NOMO-1 treated with dmso at 0.1 percent for 144 hours (cell line): ENCODE measurements at regions not wholly inside any gene's neighbourhood (a gene's known extent, or its start where the extent isn't known, plus 50 kb on each side); places are given as distances from the start of the nearest gene placed in this dataset.
"Not testable (repeated sequence)": the region's sequence is repeated elsewhere in the genome, so short reads cannot be mapped to it uniquely, and the experiment has no call there.

Experiments used
- DNase-seq: peaks from one replicate; lab custom pipeline; 2025; ENCODE audit not compliant: unreplicated experiment; lab: John Stamatoyannopoulos, UW

DNA sequence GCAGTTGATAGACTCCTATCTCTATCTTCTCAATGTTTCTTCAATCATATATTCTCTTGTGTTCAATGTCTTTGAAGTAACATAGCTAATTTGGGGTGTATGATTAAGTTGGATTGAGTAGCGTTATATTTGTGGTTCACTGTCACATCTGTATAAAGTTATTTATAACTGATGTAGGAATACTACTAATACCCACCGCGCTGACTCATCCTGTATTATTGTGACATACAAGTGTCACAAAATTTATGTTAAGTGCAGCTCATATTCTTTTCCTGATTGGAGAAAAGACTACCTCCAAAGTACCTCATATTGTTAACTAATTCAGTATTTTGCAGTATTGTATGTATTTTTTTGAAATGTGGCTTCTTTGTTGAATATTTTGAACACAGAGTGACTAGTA lies 940.8 kb downstream of the SLC6A15 start:
- no peak for DNase-seq

DNA sequence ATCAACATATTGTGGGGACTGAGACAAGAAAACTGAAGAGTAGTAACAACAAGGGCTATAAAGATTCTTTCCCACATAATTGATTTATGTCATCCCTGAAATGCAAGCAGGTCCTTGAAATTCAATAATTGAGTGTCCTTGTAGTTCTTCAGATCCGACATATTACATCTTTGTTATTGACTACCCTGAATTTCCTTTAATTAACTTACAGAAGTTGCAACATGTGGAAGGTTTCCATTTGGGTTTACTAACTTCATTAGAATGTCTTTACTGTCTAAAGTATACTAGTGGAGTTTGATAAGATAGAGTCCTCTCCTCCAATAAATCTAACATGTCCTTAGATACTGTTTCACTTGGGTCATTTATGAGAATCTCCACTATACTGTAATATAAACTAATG lies 951.8 kb downstream of the SLC6A15 start:
- DNase-seq, result no peak

DNA sequence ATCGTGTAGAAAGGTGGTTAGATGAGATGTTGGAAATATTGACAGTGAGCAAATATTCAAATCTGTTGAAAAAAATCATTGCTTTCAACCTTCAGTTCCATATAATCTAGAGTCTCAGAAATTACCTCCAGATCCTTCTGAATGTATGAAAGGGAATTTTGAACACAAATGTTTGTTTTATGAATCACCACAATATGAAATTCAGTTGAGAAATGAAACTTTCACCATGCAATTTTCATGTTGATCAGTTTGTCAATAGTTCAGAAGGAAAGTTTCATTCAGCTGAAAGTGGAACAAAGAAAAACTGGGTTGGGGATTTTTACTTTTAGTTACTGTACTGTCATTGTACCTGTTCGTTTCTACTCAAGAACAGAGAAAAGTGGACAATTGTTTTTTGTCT lies 953.6 kb downstream of the SLC6A15 start:
- no peak for DNase-seq

DNA sequence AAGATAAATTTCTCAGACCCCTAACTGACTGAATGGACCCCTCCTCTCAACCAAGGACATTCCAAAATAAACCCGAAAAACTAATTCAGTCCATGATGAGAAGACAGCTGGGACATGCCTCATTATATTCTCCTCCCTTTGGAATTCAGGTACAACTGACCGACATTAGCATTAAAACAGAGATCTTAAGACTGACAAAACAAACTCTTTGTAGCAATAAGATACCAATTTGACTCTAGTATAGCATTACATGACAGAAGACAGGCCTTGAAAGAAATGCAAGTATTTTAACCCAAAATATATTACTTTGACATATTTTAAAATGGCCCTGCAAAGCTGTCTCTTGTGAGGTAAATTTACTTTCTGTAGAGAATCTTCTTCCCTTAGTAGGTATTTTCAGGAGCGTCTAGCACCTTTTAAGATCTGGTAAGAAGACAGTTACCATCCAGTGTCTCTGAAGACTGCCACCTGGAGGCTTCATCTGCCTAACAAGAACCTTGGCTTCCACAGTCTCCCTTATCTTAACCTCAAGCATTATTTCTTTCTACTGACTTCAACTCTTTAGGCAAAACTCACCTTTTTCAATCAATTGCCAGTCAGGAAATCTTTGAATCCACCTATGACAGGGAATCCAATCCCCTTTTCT lies 957.5 kb downstream of the SLC6A15 start:
- DNase-seq, result no peak

DNA sequence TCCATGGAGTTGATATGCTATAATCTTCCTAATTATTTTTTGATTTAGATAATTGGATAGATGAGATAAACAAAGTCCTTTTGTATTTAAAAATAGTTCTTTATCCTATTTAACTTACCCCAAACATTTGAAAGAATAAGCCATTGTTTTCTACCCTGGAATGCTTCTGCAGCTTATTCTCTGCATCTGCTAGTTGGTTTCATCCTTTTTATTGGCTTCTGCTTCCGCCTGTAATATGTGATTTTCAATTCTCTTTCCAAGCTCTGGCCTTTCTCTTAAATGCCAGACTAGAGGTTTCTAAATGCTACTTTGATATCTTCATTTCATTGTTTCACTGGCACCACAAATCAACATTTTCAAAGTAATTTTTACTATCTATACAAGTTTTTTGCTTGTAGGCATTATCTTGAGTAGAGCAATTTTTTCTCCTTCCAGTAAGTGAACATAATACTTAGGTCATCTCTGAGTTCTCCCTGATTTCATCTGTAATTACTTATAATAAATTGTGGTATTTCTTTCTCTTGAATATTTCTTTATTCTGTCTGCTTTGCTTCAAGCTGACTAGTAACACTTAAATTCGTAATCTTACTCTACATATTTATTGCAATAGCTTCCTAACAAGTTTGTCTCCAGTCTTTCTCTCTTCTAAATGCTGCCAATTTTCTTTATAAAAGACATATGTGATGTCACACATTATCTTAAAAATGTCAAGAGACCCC lies 958.4 kb downstream of the SLC6A15 start:
- no peak for DNase-seq

DNA sequence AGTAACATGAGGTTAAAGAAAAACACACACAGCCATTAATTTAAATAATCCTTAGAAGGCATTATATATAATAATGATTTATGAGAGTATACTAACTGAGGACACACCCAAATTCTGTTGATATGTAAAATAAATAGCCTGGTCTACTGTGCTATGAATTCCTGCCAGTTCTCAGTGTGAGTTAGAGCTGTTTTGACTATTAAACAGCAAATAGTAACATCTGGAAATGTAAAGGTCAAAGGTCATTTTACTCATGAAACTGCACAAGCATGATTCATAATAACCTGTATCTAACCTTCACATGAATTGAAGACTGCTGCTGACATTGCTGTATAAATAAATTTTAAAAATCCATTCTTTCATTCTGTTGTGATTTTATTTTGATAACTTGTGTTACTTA lies 966.7 kb downstream of the SLC6A15 start:
- DNase-seq, result no peak

DNA sequence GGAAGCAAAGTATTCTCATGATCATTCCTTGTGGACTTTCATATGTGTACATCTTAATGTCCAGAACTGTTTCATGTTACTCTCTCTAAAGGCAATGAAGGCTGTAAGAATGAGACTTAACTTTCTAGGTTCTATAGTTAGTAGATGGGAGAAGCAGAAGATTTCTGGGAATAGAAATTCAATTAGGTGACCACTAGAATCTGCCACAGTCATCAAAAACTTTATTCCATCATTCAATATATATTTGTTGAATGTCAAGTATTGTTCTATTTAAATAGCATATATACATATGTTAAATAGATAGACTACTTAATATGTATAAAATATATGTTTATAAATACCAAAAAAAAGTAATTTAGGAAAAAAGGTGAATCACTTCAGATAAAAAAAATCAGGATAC lies 972.9 kb downstream of the SLC6A15 start:
- DNase-seq, result no peak

DNA sequence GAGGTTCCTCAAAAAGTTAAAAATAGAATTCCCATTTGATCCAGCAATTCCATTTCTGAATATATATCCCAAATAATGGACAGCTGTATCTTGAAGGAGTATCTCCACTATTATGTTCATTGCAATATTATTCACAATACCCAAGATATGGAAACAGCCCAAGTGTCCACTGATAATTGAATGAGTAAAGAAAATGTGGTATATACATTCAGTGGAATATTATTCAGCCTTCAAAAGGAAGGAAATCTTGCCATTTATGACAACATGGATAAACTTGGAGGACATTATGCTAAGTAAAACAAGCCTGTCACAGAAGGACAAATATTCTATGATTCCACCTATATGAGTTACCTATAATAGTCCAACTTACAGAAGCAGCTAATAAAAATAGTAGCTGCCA lies 979.0 kb downstream of the SLC6A15 start:
- no peak for DNase-seq

DNA sequence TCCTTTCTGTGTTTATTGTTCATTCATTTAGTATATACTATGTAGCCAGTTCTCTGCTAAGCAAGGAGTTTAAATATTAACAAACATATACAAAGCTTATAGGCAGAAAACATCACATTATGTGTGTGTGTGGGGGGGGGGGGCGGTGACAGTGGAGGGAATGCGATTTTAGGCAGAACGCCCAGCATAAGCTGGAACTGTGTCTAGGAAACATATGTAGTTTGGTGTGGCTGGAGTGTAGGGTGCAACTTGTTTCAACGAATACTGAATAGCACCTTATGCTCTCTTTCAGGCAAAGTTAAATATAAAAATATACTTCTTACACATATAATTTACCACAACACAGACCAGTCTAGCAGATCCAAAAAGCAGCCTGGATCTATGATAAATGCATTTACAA lies 980.6 kb downstream of the SLC6A15 start:
- no peak for DNase-seq

DNA sequence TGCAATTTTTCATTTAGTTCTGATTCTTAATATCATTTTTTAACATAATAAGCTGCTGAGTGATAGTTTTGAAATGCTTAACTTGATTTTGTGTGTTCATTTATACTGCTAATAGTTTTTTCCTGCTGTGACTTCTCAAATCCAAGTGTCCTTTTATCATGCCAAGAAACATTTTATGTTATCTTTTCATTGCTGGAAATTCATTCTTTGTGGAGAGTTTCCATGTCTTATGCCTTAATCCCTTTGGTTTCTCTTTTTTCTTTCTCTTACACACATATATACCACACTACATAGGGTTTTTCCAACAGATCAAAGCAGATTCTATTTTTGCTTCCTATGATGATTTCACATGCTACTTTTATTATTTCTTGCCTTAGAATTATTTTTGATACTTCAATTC lies 981.1 kb downstream of the SLC6A15 start:
- no peak for DNase-seq

DNA sequence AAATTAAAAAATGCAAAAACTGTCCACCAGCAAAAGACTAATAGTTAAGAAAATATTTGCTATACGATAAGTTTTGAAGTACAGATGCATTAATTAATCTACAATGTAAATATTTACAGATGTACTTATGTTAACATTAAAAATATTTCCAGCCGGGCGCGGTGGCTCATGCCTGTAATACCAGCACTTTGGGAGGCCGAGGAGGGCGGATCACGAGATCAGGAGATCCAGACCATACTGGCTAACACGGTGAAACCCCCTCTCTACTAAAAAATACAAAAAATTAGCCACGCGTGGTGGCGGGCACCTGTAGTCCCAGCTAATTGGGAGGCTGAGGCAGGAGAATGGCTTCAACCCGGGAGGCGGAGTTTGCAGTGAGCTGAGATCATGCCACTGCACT lies 982.8 kb downstream of the SLC6A15 start:
- DNase-seq, result not testable (repeated sequence)

DNA sequence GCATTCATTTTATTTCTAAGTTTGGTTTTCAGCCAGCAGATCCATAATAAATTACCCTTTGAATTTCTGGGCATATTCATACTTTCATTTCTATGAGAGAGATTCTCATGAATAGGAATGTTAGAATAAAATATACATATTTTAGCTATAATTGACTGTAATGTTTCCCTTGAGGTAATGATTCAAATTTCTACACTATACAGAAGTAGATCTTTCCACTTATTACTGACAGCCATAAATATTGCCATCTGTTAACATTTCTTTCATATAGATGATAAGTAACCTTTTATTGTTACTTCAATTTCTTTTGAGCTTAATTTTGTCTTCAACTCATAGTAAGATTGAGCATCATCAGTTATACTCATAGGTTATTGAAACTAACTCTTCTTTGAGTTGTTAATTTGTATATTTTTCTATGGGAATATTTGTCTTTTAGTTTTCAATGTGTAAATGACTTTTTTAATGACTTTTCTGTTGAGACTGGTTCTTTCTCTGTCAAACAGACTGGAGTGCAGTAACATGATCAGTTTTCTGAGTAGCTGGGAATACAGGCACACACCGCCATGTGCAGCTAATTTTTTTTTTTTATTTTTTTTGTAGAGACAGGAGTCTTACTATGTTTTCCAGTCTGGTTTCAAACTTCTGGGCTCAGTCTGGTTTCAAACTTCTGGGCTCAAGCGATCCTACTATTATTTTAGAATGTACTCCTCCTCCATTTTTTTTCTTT lies 991.6 kb downstream of the SLC6A15 start:
- DNase-seq, result no peak

DNA sequence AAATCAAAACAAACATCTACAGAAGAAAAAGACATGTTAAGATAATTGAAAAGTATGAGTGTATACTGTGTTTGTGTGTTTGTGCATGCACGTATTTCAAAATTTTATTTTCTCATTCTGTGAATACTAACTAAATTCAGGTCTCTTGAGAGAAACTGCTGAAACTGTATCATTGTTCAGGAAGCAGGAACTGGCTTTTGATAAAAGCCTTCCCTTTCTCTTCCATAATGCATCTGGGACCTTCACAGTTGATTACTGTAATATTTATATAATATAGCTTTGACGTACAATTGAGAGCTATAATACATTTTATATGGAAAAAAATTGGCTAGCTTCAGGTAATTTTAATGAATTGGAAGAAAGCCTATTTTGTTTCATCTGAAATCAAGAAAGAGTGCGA lies 993.5 kb downstream of the SLC6A15 start:
- no peak for DNase-seq

DNA sequence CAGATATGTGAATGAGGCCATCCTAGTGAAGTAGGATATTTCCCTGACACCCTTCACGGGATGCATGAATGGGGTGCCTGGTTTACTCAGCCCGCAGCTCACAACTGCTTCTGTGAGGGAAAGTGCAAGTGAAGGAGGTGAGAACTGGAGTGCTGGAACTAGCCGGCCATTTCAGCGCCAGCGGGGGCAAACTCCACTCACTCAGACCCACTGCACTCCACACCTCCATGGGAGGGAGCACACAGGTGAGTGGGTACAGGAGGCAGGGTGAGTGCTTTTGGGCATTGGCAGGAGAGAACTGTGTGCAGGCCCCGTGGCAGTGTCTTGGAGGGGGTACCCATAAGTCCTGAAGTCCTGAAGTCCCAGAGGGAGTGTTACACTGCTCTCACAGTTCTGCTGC lies 1008.4 kb downstream of the SLC6A15 start:
- no peak for DNase-seq

DNA sequence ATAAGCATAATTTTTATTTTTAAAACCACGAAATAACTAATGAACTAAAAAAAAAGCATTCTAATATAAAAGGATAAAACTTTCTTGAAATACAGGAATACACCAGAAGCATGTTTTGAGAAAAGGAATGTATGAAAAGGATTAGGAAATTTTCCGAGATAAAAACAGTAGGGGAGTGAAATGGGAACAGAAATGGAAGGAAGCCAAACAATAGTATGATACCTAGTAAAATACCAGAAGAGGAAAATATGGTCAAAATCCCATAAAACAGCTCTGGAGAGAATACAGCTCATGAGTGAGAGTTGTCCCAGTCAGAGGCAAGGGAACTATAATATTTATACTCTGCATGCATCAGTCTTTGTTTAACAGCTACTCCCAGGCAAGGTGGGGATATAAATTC lies 1016.2 kb downstream of the SLC6A15 start:
- DNase-seq, result no peak

DNA sequence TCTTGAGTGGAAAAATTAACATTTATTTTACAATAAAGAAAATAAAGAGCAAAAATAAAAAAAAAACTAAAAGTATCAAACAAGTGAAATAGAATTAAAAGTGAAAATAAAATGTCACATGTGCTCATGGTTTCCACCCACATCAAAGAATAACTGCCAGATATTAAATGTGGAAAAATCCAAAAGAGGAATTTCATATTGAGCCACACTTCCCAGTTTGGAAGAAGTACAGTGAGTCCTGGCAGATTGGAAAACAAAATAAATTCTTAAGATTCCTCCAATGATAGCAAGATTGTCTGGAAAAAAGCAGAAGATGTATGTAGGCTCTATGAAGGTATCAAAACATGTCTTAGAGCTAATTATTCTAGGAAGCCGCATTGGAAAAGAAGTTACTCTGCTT lies 1019.5 kb downstream of the SLC6A15 start:
- no peak for DNase-seq

DNA sequence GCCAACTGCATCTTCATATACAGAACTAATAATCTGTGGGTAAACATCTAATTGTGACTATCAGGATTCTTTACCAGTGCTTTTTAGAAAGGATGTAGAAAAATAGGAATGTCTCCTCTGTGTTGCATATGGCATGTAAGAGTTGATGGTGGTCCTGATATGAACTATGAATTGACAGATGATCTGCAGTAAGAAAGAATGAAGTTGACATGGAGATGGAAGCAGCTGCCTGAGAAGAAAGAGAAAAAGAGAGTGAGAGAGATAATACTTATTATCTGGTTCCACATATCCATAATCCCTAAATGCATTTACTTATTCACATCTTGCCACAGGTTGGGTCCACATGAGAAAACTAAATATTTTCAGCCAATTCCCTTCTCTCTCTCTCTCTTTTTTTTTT lies 1022.9 kb downstream of the SLC6A15 start:
- DNase-seq, result no peak

DNA sequence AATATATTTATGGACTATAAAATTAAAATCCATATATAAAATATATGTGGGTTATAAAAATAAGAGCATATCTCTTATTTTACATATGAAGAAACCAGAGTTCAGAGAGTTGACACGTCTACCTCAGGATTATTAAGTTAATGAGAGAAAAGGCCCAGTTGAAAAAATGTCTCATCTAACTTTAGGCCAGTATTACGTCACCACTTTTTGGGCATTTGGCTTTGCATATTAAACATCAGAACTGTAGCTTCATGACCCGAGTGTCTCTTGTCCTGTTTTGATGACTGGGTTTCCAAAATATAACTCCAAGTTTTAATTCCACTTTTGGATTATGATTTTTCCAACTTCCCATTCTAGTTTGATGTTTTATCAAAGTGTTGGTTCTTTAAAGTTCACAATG lies 1026.1 kb downstream of the SLC6A15 start:
- DNase-seq, result no peak

DNA sequence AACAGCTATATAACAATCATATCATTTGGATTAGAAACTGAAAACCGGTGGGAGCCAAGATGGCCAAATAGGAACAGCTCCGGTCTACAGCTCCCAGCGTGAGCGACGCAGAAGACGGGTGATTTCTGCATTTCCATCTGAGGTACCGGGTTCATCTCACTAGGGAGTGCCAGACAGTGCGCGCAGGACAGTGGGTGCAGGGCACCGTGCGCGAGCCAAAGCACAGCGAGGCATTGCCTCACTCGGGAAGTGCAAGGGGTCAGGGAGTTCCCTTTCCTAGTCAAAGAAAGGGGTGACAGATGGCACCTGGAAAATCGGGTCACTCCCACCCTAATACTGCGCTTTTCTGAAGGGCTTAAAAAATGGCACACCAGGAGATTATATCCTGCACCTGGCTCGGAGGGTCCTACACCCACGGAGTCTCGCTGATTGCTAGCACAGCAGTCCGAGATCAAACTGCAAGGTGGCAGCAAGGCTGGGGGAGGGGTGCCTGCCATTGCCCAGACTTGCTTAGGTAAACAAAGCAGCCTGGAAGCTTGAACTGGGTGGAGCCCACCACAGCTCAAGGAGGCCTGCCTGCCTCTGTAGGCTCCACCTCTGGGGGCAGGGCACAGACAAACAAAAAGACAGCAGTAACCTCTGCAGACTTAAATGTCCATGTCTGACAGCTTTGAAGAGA lies 1041.5 kb downstream of the SLC6A15 start:
- DNase-seq, result not testable (repeated sequence)

DNA sequence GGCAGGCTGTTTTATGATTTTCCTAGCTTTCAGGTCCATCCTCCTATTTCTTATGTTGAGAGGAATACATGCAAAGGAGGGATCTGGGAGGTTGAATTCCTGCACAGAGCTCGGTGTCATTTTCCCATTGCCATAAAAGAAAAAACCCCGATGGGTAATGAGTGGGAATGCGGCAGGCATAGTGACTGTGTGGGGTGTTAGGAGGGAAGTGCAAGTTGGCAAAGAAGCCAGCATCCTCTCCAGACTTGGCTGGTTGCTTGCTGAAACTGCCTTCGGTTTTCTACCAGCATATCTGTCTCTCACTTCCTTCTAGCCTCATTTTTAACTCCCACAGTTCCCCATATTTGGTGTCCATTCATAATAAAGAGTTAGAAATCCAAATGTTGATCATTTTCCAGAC lies 1046.1 kb downstream of the SLC6A15 start:
- DNase-seq, result no peak

DNA sequence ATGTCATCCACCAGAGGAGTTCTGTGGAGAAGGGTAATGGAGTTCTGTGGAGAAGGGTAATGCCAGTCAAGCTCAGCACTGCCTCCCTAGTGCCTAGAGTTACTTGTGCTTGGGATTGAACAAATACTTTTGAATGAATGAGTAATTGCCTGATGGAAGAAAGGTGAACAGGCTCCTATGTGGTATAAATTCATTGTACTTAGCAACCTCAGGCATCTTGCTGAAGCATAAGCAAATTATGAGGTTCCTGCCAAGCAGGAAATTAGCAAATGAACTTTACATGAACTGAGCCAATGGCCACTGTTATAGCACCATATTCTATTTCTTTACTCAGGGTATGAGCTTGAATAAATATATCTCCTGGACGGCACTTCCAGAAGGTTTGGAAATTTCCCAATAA lies 1047.2 kb downstream of the SLC6A15 start:
- no peak for DNase-seq

DNA sequence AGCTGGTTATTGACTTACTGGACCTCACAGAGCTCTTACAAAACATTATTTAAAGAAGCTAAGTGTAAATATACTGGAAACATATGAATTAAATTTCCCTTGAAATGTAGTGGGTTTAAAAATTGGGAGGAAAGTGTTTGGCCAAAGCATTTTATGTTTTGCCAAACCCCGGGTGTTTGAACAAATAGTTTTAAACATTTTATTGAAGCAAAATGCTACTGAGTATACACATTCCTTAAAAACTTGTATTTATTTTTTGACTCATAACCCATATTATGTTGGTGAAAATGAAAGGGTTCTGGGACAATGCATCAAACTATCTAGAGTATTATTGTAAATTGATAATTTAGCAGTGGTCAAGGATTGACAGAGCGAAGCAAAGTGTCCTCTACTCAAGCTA lies 1048.5 kb downstream of the SLC6A15 start:
- DNase-seq, result no peak
